ENCODE measurements at regions not wholly inside any gene's neighbourhood (a gene's known extent, or its start where the extent isn't known, plus 50 kb on each side); places are given as distances from the start of the nearest gene placed in this dataset.

GRCh38 chr17:34435182-34435928 lies 72.3 kb upstream of the CCL1 start:
- TF ChIP-seq EP300 (IDR thresholded peaks at IDR 0.05) (no peak), POLR2A (IDR thresholded peaks at IDR 0.05; ENCODE audit: low read depth) (no peak), CTCF (IDR thresholded peaks at IDR 0.05) (no peak)

All from esophagus muscularis mucosa (tissue), 4 donors.